Dedifferentiated amniotic fluid mesenchymal stem cell (primary cell): ENCODE measurements at regions not wholly inside any gene's neighbourhood (a gene's known extent, or its start where the extent isn't known, plus 50 kb on each side); places are given as distances from the start of the nearest gene placed in this dataset.

Experiments used
- DNase-seq: peaks from one replicate; pipeline ENCODE4 v3.0.0-alpha.2; 2016; ENCODE audit errors: extremely low spot score

DNA sequence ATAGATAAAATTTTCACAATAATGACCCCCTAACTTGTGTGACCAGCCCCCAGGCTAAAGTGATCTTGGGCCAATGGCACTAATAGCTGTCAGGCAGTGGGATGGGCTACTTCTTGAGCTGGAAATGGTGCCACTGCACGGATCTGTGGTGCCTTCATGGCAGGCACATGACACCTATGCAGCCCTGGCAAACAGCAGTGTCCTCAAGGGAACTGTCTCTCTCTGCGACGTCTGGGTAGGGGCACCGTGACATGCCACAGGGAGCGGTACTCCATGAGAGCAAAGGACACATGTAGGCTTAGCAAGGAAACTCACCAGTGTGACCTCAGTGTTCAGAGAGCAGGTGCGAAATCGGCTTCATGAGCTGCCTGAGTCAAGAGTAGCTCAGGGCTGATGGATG lies 161.7 kb upstream of the TWIST2 start:
- no peak for DNase-seq

DNA sequence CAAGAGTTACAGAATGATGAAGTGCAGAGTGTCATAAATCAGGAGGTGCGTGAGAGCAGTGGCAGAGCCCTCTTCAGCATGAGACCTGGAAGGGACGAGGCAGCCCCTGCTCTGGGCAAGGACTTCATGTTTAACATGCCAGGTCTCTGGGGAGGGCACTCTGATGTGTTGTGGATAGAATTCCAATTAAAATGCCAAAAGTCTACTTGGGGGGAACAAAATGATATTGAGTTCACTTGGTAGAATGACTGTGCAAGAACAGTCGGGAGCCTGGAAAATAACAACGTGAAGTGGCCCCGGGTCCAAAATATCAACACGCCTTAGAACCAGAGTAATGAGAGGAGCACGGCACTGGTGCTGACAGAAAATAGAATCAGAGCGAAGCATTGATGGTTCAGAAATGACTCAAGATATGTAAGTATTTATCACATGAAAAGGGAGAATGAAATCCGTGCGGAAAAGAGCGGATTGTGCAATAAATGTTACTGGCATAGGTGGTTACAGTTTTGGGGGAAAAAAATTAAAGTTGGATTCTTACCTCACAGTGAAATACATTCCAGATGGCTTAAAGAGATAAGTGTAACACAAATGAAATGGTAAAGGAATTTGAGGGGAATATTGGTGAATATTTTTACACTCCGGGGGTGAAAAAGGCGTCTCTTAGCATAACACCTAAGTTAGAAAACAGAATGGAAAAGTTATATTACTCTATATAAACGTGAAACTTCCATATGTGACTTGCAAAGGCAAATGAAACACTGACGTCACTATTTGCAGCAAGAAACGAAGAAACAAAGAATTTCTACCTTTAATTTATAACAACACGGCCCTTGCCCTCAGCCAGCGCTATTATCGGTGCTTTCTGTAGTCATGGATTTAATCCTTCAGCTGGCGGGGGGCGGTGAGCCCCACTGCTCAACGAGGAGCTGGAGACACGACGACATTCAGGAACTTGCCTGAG lies 159.4 kb upstream of the TWIST2 start:
- DNase-seq: no peak

DNA sequence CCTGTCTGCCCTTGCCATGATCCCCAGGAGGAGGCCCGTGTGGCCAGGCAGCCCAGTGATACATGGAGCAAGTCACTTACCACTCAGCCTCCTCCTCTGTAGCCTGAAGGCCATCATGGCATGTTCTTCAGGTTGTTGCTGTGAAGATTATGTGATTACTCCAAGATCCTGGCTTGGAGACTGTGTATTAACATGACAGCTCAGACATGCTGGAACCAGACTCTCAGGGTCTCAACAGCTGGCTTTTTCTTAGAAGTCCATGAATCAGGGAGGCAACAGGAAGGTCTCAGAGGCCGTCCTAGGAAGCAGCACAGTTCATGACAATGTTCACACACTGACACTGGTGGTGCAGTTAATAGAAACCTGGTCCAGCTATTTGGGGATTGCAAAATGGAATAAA lies 158.6 kb upstream of the TWIST2 start:
- no peak for DNase-seq

DNA sequence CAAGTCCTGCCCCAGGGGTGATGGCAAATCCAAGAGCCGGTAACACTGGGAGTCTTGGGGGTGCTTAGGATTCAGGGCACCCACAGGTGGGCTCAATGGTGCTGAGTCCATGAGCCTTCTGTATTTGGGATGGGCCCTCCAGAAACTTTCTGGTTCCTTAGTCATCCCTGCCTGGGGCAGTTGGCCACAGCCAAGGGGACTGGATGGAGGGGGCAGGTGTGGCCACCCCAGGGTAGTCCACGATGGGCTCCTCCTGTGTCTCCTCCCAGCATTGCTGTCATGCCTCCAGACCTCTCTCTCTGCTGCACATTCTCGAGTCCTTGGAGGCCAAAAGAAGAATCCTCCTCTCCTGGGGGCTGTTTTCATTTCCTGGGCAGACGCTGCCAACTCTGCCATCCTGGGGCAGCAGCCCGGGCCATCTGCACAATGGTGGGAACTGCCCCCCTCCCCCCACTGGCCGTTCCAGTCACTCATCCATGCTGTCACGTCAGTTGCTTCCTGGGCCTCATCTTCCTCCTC lies 158.0 kb upstream of the TWIST2 start:
- no peak for DNase-seq

DNA sequence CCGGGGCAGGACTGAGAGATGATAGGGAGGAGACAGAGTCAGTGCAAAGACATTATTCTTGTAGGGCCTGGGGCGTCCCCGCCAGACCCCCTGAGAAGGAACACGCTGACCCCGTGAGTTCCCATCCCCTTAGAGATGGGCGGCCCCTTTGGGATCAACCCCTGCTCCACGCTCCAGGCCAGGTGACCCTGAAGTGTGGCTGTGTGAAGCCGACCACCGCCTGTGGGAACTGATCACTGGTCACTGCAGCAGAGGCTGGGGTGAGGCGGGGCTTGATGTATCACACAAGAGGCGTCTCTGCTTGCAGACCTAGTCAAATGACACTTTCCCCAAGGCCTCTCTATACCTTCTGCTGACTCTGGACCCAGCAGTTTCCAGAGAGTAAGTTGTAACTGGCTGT lies 157.4 kb upstream of the TWIST2 start:
- no peak for DNase-seq

DNA sequence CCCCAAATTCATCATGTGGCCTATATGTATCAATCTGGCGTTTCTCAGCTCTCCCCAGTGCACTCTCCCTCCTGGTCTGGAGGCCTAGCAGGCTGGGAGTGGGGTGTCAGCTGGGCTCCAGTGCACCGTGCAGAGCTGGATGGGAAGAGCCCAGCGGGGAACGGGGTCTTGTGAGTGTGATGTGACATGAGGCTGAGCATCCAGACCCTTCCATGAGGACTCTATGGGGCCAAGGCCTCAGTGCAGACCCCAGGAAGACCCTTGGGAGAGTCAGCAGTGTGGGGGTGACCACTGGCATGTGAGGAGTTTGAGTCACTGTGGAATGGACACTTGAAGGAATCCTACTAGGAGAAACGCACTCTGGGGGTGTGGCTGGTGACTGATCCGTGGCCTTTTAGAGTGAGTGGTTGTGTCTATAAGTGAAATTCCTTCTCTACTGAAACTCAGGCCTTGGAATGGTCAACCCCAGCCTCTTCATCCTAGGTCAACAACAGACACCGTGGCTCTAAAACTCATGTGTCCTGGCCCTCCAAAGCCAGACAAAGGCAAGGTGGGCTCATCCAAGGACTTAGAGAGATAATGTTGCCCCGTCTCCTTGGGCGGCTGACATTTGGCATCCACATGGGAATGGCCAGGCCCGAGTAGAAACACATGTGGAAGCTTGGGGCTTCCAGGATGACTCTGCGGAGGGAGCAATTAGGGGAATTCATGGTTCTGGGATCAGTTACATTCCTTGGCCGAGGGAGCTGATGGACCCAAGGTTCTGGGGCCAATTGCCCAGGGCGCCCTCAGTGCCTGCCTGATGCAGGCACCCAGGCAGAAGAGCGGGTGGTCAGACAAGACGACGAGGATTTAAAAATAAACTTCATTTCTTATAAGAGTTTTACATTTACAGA lies 156.0 kb upstream of the TWIST2 start:
- DNase-seq: no peak

DNA sequence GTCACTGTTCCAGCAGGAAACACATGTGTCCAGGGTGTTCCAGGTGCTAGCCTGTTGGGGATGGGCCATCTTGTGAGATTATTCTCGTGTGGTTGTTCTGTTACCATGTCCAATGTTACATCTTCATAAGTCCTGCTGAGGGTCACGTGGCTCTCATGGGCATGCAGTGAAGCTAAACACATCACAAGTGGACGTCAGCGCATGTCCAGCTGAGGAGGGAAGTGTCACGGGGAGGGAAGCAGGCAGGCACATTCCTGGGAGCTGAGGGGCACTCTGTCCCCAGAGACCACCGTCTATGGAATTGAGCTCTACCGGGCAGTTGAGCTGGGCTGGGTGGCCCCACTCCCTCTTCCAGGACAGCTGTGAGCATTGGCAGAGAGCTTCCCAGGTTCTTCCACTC lies 155.3 kb upstream of the TWIST2 start:
- DNase-seq: no peak

DNA sequence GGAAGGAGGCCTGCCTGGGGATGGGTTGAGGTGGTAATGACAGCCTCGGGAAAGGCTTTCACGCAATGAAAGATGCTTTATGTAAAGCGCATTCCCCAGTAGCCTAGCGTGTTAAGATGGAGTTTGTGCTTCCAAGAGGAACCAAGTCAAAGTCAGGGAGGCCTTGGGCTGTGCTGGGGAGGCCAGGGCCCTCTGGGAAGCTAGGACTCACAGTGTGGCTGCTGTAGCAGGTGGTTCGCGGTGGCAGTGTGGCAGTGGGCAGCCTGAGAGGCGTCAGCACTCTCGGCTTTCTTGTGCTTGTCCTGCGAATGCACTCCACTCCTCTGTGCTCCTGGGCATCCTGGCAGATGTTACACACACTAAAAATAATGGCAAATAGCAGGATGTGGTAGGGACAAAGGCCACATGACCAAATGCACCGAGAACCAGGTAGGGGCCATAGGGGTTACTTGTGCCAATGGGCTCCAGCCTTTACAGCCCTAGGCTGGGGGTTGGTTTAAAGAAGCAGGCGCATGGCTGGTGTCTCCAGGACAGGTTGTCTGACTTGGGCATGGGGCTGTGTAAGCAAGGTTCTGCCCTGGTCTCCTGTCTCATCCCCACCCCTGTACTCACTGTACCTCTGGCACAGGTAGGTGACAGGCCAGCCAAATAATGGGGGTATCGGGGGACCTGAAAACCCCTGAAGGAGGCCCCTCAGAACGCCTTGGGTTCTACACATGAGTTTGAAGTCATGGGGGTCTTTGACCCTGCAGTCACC lies 154.4 kb upstream of the TWIST2 start:
- no peak for DNase-seq

DNA sequence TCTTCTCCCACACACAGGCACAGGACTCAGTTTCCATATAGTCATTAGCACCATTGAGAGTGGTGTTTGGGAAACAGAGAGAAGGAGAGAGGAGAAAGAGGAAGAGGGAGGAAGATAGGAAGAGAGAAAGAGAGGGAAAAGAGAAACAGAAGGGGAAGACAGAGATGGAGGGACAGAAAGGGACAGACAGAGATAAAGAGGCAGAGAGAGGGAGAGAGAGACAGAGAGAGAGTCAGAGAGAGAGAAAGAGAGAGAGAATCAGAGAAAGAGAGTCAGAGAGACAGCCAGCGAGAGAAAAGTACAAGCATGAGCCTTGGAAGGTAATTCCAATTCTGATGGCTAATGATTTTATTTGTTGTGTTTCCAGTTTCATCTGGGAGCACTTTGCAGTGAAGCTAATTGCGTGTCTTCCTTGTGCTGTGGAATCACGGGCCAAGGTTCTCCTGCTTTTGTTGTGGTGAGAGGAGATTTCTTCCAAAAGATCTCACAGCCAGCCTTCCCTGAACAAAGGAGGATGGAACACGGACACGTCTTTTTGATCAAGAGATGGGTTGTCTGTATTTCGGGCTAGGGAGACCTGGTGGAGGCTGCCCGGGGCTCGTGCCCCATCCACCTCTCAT lies 153.6 kb upstream of the TWIST2 start:
- no peak for DNase-seq

DNA sequence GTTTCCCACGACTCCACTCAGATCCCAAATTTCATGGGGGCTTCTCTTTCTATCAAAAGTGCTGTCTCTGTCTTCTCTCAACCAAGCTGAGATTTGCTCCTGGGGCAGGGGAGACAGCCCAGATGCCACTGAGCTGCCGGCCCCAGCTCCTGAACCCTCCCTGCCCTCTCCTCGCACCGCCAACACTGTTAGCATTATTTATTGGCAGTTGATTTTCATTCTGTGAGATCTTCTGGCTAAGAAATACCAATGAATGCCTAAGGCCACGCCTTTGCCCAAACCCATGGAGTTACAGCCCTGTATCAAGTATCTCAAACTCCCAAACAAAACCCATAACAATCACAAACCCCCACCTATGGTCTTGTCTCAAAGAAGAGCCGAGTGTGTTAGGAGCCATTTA lies 153.0 kb upstream of the TWIST2 start:
- no peak for DNase-seq

DNA sequence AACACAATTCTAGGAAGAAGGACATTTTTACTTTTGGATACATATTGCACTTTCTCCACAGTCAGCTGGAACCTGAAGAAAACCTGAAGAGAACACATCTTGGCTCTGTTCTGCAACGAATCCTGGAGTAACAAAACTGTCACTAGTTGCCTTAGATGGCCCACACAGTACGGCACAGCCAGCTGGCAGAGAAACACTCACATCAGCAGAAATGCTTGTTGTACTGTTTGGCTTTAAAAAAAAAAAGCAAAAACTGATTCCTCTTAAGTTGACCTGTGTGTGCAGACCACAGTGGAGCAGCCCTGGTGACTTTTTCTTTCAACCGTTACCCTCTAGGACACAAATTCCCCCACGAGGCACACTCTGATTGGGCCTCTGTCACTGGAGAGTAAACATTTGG lies 152.3 kb upstream of the TWIST2 start:
- no peak for DNase-seq

DNA sequence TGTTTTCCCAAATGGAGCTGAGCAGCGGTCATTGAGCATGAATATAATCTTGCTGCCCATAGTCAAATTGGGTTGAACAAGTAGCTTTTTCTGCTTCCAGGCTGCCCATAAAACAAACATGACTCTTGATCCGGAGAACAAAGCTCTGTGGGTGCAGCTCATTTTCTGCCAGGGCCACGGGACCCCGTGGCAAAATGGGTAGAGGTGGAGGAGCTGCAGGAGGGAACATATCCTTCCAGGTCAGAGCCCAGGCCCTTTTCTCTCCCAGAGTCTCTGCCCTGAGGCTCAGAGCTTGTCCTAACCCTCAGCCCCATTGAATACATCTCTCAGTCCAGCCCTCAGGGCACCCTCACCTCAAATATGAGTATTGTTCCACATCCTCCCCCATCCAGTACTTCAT lies 151.6 kb upstream of the TWIST2 start:
- no peak for DNase-seq

DNA sequence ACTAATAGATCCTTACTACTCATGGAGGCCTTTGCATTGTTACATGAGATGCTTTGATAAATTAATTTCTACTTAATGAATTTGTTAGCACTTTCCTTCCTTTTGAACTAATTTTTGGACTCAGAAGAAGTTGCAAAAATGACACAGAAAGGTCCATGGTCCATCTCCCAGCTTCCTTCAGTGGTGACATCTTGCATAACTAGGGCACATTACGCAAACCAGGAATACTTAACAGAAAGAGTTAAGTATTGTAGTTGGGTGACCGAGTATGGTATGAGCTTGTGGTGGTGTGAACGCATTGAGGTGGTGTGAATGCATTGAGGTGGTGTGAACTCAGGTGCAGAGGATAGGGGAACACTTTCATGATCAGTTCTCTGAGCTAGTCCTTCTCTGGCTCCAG lies 151.1 kb upstream of the TWIST2 start:
- DNase-seq: no peak

DNA sequence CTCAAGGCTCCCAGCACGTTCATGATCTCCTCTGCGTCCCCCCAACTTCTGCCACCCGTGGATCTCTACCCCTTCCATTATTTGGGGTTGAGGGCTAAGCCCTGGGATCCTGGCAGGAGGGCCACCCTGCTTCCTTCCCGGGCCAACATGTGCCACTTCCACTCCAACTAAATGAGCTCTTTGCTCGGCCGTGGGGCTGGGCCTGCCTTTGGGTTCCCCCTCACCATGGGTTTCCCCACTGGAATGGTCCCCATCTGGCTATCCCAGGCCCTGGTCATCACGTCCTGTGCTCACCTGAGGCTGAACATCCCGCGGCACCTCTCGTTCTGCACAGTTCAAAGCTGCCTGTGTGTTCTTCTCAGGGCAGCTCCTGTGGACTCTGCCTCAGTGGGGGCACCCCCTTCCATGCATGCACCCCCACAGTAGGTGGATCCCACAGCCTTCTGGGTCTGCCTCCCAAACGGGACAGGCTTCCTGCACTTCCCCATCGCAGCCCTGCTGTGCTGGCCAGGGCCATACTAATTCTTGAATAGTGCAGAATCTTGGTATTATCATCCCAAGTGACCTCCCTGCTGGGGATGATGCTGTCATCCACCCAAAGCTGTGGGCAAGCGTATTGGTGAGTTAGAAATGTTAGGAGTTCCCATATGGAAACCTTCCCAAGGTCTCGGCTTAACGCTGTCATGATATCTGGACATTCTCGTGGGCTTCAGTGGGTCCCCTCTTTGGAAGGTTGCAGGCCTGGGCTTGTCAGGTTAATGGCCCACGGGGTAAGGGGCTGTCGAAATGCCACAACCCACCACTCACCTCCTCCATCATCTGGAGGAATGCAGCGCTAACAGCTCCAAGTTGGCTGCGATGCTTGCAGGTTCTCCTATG lies 150.5 kb upstream of the TWIST2 start:
- DNase-seq: no peak

DNA sequence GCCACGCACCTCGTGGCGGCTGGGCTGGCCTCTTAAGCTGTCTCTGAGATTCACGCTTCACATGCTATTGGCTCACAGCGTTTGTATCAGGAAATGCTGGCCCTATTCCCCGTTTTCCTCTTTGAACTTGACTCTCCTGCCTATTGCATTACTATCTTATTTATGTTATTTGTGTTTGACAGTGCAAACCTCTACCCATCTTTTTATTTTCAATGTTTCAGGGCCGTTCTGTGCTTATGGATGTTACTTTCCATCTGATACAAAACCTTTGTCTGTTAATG lies 149.9 kb upstream of the TWIST2 start:
- no peak for DNase-seq

DNA sequence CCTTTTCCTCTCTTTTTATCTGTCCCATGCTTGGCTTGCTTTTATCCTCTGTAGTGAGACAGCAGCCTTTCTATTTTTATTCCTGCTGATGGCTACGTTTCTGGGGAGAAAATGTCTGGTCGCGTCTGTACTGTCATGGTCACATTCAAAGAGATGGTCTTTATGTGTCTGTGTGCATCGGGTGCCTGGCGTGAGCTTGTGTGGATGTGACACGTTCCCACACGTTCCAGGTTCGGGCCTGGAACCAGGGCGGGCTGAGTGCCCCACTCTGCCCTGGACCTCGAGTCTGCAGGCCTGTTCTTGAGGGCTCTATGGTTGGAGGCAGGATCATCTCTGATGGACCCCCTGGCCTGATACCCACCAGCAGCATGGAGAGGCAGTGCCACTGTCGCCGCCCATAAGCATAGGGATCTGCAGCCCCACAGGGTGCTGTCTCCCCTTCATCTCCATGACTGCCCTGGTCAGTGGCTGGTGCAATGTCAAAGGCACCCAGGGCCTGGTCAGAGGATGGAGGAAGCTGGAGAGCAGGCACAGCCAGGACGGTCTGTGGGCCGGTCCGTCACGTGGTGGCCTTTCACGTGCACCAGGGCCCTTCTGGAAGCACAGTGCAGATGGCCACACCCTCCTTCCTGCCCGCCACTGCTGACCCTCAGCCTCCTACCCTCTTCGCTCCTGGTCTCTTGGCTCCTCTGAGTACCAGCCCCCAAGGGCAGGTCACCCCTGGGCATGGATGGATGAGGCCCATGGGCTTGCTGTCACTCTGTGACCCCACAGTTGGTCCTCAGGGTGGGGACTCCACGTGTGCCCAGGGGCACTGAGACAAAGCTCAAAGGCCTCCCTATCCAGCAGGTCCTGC lies 149.2 kb upstream of the TWIST2 start:
- DNase-seq: no peak

DNA sequence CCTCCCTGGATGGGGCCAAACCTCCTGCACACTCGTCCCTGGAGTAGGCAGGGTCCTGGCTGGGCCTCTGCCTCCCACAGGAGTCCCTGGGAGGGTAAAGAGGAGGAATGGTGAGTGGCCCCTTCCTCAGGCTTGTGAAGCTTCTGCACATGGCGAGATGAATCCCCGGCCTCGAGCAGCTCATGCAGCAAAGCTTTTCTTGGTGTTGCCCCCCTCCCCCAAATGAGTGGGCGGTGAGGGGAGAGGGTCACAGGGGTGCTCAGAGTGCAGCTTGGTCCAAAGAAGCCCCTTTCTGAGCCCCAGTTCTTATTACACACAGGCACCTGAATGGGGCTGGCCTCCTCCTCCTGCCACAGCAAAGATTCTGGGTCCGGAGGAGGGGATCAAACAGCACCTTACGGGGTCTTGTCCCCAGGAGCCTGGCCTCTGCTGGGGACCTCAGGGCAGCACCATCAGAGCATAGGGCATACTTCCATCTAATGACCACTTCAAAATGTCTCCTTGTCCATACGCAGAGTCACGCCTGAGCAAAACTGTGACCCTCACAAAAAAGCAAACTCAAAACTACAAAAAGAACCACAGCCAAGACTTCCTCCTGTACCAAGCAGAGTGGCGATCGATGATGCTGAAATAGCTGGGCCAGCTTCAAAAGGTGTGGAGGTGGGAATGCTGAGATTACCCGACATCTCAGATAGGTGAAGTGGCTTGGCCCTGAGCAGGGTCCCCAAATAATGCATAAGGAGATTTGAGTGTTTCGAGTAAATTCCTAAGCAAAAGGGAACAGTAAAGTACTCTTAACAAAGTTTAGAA lies 148.4 kb upstream of the TWIST2 start:
- DNase-seq: no peak

DNA sequence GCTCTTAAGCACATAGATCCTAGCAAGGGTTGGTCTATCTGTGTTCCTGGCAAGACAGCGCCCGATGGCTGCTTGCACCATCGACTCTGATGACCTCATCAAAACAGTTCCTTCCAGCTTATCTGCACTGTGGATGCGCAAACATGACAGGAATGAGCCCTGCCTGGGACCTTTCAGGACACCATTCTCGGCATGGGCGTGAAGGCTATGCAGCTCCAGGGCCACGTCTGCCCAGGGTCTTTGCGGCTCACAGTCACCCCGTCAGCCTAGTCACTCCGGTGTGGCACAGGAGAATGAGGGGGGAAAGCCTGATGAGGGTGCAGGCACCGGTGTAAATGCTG lies 147.8 kb upstream of the TWIST2 start:
- no peak for DNase-seq
